Germinal center (tissue), 1 donor: ENCODE measurements at regions not wholly inside any gene's neighbourhood (a gene's known extent, or its start where the extent isn't known, plus 50 kb on each side); places are given as distances from the start of the nearest gene placed in this dataset.

Experiments used
- DNase-seq: peaks from one replicate; pipeline ENCODE4 v3.0.0; 2012; ENCODE audit warnings: mixed read lengths, low spot score

GRCh38 chr16:72508191-72508590, 336.2 kb upstream of the PMFBP1 start:
- DNase-seq = no peak

- DNase-seq = no peak
These were observed 330.6 kb upstream of the PMFBP1 start for GRCh38 chr16:72502594-72503005.

GRCh38 chr16:72501739-72502593, 330.0 kb upstream of the PMFBP1 start:
- DNase-seq = peak; percentile 42

GRCh38 chr16:72500545-72500944, 328.6 kb upstream of the PMFBP1 start:
- DNase-seq = no peak

- no peak for DNase-seq
These were observed 321.9 kb upstream of the PMFBP1 start for GRCh38 chr16:72493716-72494415.

- DNase-seq = no peak
These were observed 315.3 kb upstream of the PMFBP1 start for GRCh38 chr16:72487283-72487682.

GRCh38 chr16:72482695-72483094, 310.7 kb upstream of the PMFBP1 start:
- DNase-seq = no peak

GRCh38 chr16:72481419-72481818, 309.5 kb upstream of the PMFBP1 start:
- no peak for DNase-seq

GRCh38 chr16:72480911-72481310, 309.0 kb upstream of the PMFBP1 start:
- no peak for DNase-seq

- DNase-seq = no peak
These were observed 303.7 kb upstream of the PMFBP1 start for GRCh38 chr16:72475688-72476087.

- DNase-seq = no peak
These were observed 302.7 kb upstream of the PMFBP1 start for GRCh38 chr16:72474501-72475123.

- no peak for DNase-seq
These were observed 301.7 kb upstream of the PMFBP1 start for GRCh38 chr16:72473631-72474030.

GRCh38 chr16:72471317-72471924, 299.5 kb upstream of the PMFBP1 start:
- no peak for DNase-seq

GRCh38 chr16:72470541-72470940, 298.6 kb upstream of the PMFBP1 start:
- no peak for DNase-seq

GRCh38 chr16:72469932-72470331, 298.0 kb upstream of the PMFBP1 start:
- DNase-seq = no peak

- no peak for DNase-seq
These were observed 296.6 kb upstream of the PMFBP1 start for GRCh38 chr16:72468582-72468981.

GRCh38 chr16:72467157-72467759, 295.3 kb upstream of the PMFBP1 start:
- no peak for DNase-seq

GRCh38 chr16:72464597-72465368, 292.8 kb upstream of the PMFBP1 start:
- DNase-seq = no peak

- no peak for DNase-seq
These were observed 292.1 kb upstream of the PMFBP1 start for GRCh38 chr16:72464052-72464451.

- DNase-seq = no peak
These were observed 286.1 kb upstream of the PMFBP1 start for GRCh38 chr16:72458035-72458434.

- DNase-seq = no peak
These were observed 285.4 kb upstream of the PMFBP1 start for GRCh38 chr16:72457243-72457940.
